ENCODE measurements at regions not wholly inside any gene's neighbourhood (a gene's known extent, or its start where the extent isn't known, plus 50 kb on each side); places are given as distances from the start of the nearest gene placed in this dataset.
"Not testable (repeated sequence)": the region's sequence is repeated elsewhere in the genome, so short reads cannot be mapped to it uniquely, and the experiment has no call there.

DNA sequence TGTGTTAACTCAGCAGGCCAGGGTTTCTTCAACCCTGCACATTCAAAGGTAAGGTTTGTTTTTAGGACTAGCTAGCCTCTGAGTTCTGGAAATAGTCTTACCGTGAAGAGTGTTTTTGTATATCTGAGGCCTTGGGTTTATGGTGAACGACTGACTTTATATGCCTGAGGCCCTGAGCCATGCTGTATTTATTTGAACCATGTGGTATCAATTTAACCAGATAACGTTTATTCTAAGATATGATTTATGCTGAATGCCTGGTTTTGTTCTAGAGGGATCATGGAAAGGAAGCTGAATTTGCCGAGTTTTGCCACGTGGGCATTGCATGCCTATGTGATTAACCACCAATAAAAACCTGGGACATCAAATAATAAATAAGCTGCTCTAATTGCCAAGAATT lies 607.2 kb upstream of the TPTE start:
- not testable (repeated sequence) for H3K4me2 ChIP-seq (ENCODE audit: low read length); H2BK5ac ChIP-seq (ENCODE audit: low read length); H2AK5ac ChIP-seq (ENCODE audit: low read length); DNase-seq; H4K8ac ChIP-seq (ENCODE audit: low read depth, low read length); H3K4me1 ChIP-seq (ENCODE audit: control insufficient read depth, low read depth, low read length); H3K27me3 ChIP-seq (ENCODE audit: insufficient read depth, low read length, poor library complexity); H3K36me3 ChIP-seq (ENCODE audit: control insufficient read depth, insufficient read depth, low read length); H3K4me3 ChIP-seq (ENCODE audit: low read length); H3K56ac ChIP-seq (ENCODE audit: low read length); H2BK120ac ChIP-seq (ENCODE audit: low read depth, low read length); H3K9ac ChIP-seq (ENCODE audit: low read length); H2BK15ac ChIP-seq (replicated peaks; ENCODE audit: low read depth); H3K27ac ChIP-seq (ENCODE audit: low read depth, low read length); H3K4ac ChIP-seq (ENCODE audit: low read depth, low read length); H4K5ac ChIP-seq (ENCODE audit: low read length); H3K79me2 ChIP-seq (ENCODE audit: control insufficient read depth, insufficient read depth, low read length); H3K79me1 ChIP-seq (ENCODE audit: low read length); H3K18ac ChIP-seq (ENCODE audit: low read length); H3K23ac ChIP-seq (ENCODE audit: low read length)
- no CpG with 5 or more reads among the region's 5 CpGs for WGBS (ENCODE audit: extremely low coverage, insufficient coverage, low lambda C conversion rate)

DNA sequence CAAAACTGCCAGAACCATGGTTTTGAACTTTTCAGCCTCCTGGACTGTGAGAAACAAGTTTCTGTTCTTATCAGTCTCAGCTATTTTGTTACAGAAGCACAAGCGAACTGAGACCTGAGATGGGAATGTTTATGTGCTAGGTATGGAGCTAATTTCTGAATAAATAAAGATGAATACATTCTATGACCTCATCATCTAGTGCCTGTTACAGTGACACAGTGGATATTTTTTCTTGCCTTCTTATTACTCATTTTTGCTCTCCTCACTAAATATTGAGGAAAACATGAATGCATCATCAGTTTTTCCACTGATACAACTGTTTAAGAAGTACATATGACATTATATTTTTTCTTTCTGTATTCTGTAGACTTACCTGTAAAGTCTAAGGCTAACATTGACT lies 601.9 kb upstream of the TPTE start:
- not testable (repeated sequence) for DNase-seq; H3K27me3 ChIP-seq (ENCODE audit: insufficient read depth, low read length, poor library complexity); H3K18ac ChIP-seq (ENCODE audit: low read length); H2BK120ac ChIP-seq (ENCODE audit: low read depth, low read length); H3K23ac ChIP-seq (ENCODE audit: low read length); H3K4me3 ChIP-seq (ENCODE audit: low read length); H3K4me2 ChIP-seq (ENCODE audit: low read length); H3K79me1 ChIP-seq (ENCODE audit: low read length); H2BK5ac ChIP-seq (ENCODE audit: low read length); H4K5ac ChIP-seq (ENCODE audit: low read length); H3K4me1 ChIP-seq (ENCODE audit: control insufficient read depth, low read depth, low read length); H3K79me2 ChIP-seq (ENCODE audit: control insufficient read depth, insufficient read depth, low read length); H3K36me3 ChIP-seq (ENCODE audit: control insufficient read depth, insufficient read depth, low read length); H2BK15ac ChIP-seq (replicated peaks; ENCODE audit: low read depth); H3K56ac ChIP-seq (ENCODE audit: low read length); H3K27ac ChIP-seq (ENCODE audit: low read depth, low read length); H4K8ac ChIP-seq (ENCODE audit: low read depth, low read length); H3K4ac ChIP-seq (ENCODE audit: low read depth, low read length); H2AK5ac ChIP-seq (ENCODE audit: low read length); H3K9ac ChIP-seq (ENCODE audit: low read length)
- WGBS (ENCODE audit: extremely low coverage, insufficient coverage, low lambda C conversion rate): no CpG with 5 or more reads among the region's 1 CpG

DNA sequence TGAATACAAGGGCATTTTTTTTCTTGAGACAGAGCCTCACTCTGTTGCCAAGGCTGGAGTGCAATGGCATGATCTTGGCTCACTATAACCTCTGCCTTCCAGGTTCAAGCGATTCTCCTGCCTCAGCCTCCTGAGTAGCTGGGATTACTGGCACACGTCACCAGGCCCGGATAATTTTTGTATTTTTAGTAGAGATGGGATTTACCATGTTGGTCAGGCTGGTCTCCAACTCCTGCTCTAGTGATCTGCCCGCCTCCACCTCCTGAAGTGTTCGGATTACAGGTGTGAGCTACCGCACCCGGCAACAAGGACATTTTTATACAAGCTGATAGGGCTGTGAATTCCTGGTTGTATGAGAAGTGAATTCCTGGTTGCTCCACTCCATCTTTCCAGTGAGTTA lies 577.7 kb upstream of the TPTE start:
- not testable (repeated sequence) for H3K27ac ChIP-seq (ENCODE audit: low read depth, low read length)
- WGBS (ENCODE audit: extremely low coverage, insufficient coverage, low lambda C conversion rate): no CpG with 5 or more reads among the region's 7 CpGs

DNA sequence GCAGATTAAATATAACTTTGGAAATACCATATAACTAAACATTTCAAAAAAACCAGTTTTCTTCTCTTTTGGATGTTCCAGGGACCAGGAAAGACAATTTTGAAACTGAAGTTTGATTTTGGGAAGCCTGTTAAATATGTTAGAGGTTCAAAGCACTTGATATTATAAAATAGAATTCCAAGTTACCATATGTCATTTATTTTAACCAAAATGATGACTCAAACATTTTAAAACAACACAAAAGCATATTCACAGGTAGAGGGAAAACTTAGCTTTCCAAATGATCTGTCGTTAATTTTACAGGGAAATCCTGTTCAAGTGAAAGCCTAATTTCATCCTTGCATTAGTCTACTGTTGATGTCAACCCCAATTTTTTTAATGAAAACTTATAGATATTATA lies 575.3 kb upstream of the TPTE start:
- not testable (repeated sequence) for DNase-seq; H3K4me1 ChIP-seq (ENCODE audit: control insufficient read depth, low read depth, low read length); H3K9ac ChIP-seq (ENCODE audit: low read length); H3K27ac ChIP-seq (ENCODE audit: low read depth, low read length); H3K56ac ChIP-seq (ENCODE audit: low read length); H3K4ac ChIP-seq (ENCODE audit: low read depth, low read length); H3K36me3 ChIP-seq (ENCODE audit: control insufficient read depth, insufficient read depth, low read length); H2BK5ac ChIP-seq (ENCODE audit: low read length); H4K5ac ChIP-seq (ENCODE audit: low read length); H3K18ac ChIP-seq (ENCODE audit: low read length); H4K8ac ChIP-seq (ENCODE audit: low read depth, low read length); H3K27me3 ChIP-seq (ENCODE audit: insufficient read depth, low read length, poor library complexity); H2BK120ac ChIP-seq (ENCODE audit: low read depth, low read length); H2BK15ac ChIP-seq (replicated peaks; ENCODE audit: low read depth); H2AK5ac ChIP-seq (ENCODE audit: low read length); H3K79me2 ChIP-seq (ENCODE audit: control insufficient read depth, insufficient read depth, low read length); H3K4me2 ChIP-seq (ENCODE audit: low read length); H3K79me1 ChIP-seq (ENCODE audit: low read length); H3K23ac ChIP-seq (ENCODE audit: low read length); H3K4me3 ChIP-seq (ENCODE audit: low read length)
- WGBS (ENCODE audit: extremely low coverage, insufficient coverage, low lambda C conversion rate): no CpG with 5 or more reads among the region's 1 CpG

More for the DNA sequence above, 577.7 kb upstream of the TPTE start:
- not testable (repeated sequence) for H3K9ac ChIP-seq (ENCODE audit: low read length); H4K8ac ChIP-seq (ENCODE audit: low read depth, low read length); H2BK5ac ChIP-seq (ENCODE audit: low read length); H3K4ac ChIP-seq (ENCODE audit: low read depth, low read length); H3K4me1 ChIP-seq (ENCODE audit: control insufficient read depth, low read depth, low read length); H3K36me3 ChIP-seq (ENCODE audit: control insufficient read depth, insufficient read depth, low read length); H3K4me3 ChIP-seq (ENCODE audit: low read length); H3K23ac ChIP-seq (ENCODE audit: low read length); H3K79me2 ChIP-seq (ENCODE audit: control insufficient read depth, insufficient read depth, low read length); H3K18ac ChIP-seq (ENCODE audit: low read length); H2BK120ac ChIP-seq (ENCODE audit: low read depth, low read length); H3K4me2 ChIP-seq (ENCODE audit: low read length); H2BK15ac ChIP-seq (replicated peaks; ENCODE audit: low read depth); H3K79me1 ChIP-seq (ENCODE audit: low read length); H4K5ac ChIP-seq (ENCODE audit: low read length); DNase-seq; H3K56ac ChIP-seq (ENCODE audit: low read length); H2AK5ac ChIP-seq (ENCODE audit: low read length); H3K27me3 ChIP-seq (ENCODE audit: insufficient read depth, low read length, poor library complexity)

DNA sequence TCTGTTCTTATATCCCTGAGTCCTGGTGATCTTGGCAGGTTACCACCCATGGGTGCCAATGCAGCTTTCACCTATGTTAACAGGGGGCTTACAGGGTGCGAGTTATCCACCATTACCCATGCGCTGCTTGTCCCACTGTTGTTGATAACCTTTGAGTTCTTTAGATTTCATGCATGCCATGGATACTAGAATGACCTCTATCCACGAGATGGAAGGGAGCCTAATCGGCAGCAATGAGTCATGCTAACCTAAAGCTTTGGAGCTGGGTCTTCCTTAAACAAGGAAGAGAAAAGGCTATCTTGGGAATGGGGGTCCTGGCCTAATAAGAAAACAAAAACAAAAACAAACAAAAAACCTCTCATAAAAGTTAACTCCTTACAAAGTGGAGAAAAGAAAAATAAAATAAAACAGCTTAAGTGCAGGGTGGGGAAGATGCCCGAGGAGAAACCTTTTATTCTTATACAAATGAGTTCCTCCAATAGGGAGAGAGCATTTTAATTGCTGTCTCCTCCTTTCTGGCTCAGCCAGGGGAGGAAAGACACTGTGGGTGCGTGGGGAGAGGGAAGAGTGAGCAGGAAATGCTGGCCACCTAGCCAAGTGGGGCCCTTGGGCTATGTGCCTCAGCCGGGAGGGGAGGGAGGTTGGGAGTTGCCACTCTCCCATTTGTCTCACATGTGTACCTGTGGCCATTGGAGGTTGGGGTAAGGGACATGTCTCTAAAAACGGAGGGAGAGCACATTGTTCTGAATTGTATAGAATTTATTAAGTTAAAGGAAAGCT lies 571.7 kb upstream of the TPTE start:
- H2BK5ac ChIP-seq (ENCODE audit: low read length); H3K27ac ChIP-seq (ENCODE audit: low read depth, low read length); H2AK5ac ChIP-seq (ENCODE audit: low read length); DNase-seq; H3K79me1 ChIP-seq (ENCODE audit: low read length); H3K4me3 ChIP-seq (ENCODE audit: low read length); H3K9ac ChIP-seq (ENCODE audit: low read length); H3K4me2 ChIP-seq (ENCODE audit: low read length); H3K4ac ChIP-seq (ENCODE audit: low read depth, low read length); H2BK120ac ChIP-seq (ENCODE audit: low read depth, low read length); H3K36me3 ChIP-seq (ENCODE audit: control insufficient read depth, insufficient read depth, low read length); H3K18ac ChIP-seq (ENCODE audit: low read length); H3K27me3 ChIP-seq (ENCODE audit: insufficient read depth, low read length, poor library complexity); H3K4me1 ChIP-seq (ENCODE audit: control insufficient read depth, low read depth, low read length); H4K5ac ChIP-seq (ENCODE audit: low read length); H4K8ac ChIP-seq (ENCODE audit: low read depth, low read length); H3K56ac ChIP-seq (ENCODE audit: low read length); H3K79me2 ChIP-seq (ENCODE audit: control insufficient read depth, insufficient read depth, low read length); H3K23ac ChIP-seq (ENCODE audit: low read length); H2BK15ac ChIP-seq (replicated peaks; ENCODE audit: low read depth): not testable (repeated sequence)
- no CpG with 5 or more reads among the region's 8 CpGs for WGBS (ENCODE audit: extremely low coverage, insufficient coverage, low lambda C conversion rate)

DNA sequence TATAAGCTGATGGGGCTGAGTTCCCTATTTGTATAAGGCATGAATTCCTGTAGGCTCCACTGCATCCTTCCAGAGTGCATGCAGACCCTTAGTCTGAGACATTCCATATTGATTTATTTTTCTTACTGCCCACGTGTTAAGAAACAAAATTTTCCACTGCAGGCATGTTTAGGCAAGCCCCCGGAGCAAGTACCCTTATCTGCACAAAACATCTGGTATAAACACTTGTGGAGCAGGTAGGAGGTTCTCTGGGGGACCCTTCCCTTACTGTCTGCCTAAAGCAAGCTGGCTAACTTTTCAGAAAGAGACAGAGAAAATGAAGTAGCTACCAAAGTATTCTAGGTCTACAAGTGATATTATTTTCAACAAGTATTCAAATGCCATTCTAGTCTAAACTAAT lies 571.0 kb upstream of the TPTE start:
- H2BK5ac ChIP-seq (ENCODE audit: low read length); H3K27ac ChIP-seq (ENCODE audit: low read depth, low read length); H3K36me3 ChIP-seq (ENCODE audit: control insufficient read depth, insufficient read depth, low read length); H3K27me3 ChIP-seq (ENCODE audit: insufficient read depth, low read length, poor library complexity); H2AK5ac ChIP-seq (ENCODE audit: low read length); H3K23ac ChIP-seq (ENCODE audit: low read length); DNase-seq; H3K56ac ChIP-seq (ENCODE audit: low read length); H3K79me2 ChIP-seq (ENCODE audit: control insufficient read depth, insufficient read depth, low read length); H4K5ac ChIP-seq (ENCODE audit: low read length); H3K4ac ChIP-seq (ENCODE audit: low read depth, low read length); H3K4me3 ChIP-seq (ENCODE audit: low read length); H3K79me1 ChIP-seq (ENCODE audit: low read length); H3K4me2 ChIP-seq (ENCODE audit: low read length); H2BK120ac ChIP-seq (ENCODE audit: low read depth, low read length); H3K4me1 ChIP-seq (ENCODE audit: control insufficient read depth, low read depth, low read length); H2BK15ac ChIP-seq (replicated peaks; ENCODE audit: low read depth); H3K18ac ChIP-seq (ENCODE audit: low read length); H4K8ac ChIP-seq (ENCODE audit: low read depth, low read length); H3K9ac ChIP-seq (ENCODE audit: low read length): not testable (repeated sequence)
- no CpG with 5 or more reads among the region's 2 CpGs for WGBS (ENCODE audit: extremely low coverage, insufficient coverage, low lambda C conversion rate)
